ENCODE measurements at regions not wholly inside any gene's neighbourhood (a gene's known extent, or its start where the extent isn't known, plus 50 kb on each side); places are given as distances from the start of the nearest gene placed in this dataset.

- Histone ChIP-seq H3K4ac (replicated peaks; ENCODE audit: insufficient read length, low read depth, low read length) (no peak overlapping the region), H3K23ac (ENCODE audit: insufficient read length) (no peak overlapping the region), H3K9ac (replicated peaks in 1 of 4; ENCODE audit: extremely low read depth in 1 of 4, low read depth in 3 of 4, low read length in 3 of 4) (no peak overlapping the region), H4K91ac (replicated peaks; ENCODE audit: insufficient read length, low read length) (no peak overlapping the region), H4K8ac (ENCODE audit: extremely low read depth, insufficient read depth, low read length) (no peak overlapping the region), H3K4me1 (replicated peaks in 1 of 4; ENCODE audit: control insufficient read depth in 3 of 4, insufficient read depth in 4 of 4, low read length in 3 of 4) (no peaks in the 10 kb centered on the region; a peak in 1 of 7 replicates), H2AFZ (ENCODE audit: low read length) (no peak overlapping the region), H2BK120ac (replicated peaks; ENCODE audit: low read depth, low read length) (no peak overlapping the region), H2BK15ac (ENCODE audit: low read length) (no peak overlapping the region), H3K18ac (ENCODE audit: extremely low read depth, low read length) (no peak overlapping the region), H3K56ac (replicated peaks; ENCODE audit: insufficient read length, low read depth, low read length) (no peak overlapping the region), H2BK20ac (ENCODE audit: low read length) (no peak overlapping the region), H3K4me3 (ENCODE audit: extremely low read depth in 1 of 4, insufficient read depth in 2 of 4, low read depth in 3 of 4, low read length in 4 of 4) (no peak overlapping the region), H4K5ac (ENCODE audit: insufficient read length, low read depth, low read length) (no peak overlapping the region), H3K23me2 (ENCODE audit: low read depth, low read length) (peaks cover 11% of the 10 kb centered on the region; the same call in 1 of the 2 replicates), H2BK12ac (ENCODE audit: low read depth, low read length) (no peak overlapping the region), H3K4me2 (ENCODE audit: insufficient read depth in 1 of 2, low read depth in 2 of 2, low read length in 2 of 2) (no peak overlapping the region), H4K20me1 (replicated peaks in 1 of 2; ENCODE audit: control insufficient read depth in 1 of 2, insufficient read depth in 2 of 2, low read length in 2 of 2) (no peaks in the 10 kb centered on the region), H3K79me1 (ENCODE audit: low read depth, low read length) (no peaks in the 10 kb centered on the region), H2BK5ac (ENCODE audit: low read depth, low read length) (no peak overlapping the region), H2AK5ac (ENCODE audit: low read depth, low read length) (no peak overlapping the region), H3K27ac (ENCODE audit: low read depth, low read length) (no peak overlapping the region), H3K27me3 (replicated peaks in 1 of 4; ENCODE audit: control insufficient read depth in 3 of 4, extremely low read depth in 1 of 4, insufficient read depth in 3 of 4, low read length in 3 of 4) (no peaks in the 10 kb centered on the region), H3K79me2 (ENCODE audit: control insufficient read depth in 1 of 2, insufficient read depth in 2 of 2, low read length in 2 of 2) (no peaks in the 10 kb centered on the region), H3K9me3 (ENCODE audit: insufficient read depth in 2 of 2, low read depth in 1 of 2, low read length in 1 of 2) (no peaks in the 10 kb centered on the region), H3K36me3 (ENCODE audit: control insufficient read depth in 2 of 4, insufficient read depth in 4 of 4, low read length in 3 of 4) (no peaks in the 10 kb centered on the region; a peak in 1 of 8 replicates), H3K14ac (ENCODE audit: insufficient read length) (no peak overlapping the region)
- POLR2A ChIA-PET (ENCODE audit: partially characterized antibody): no interaction called here
- WGBS, 2 experiments (ENCODE audit: extremely low coverage in 1 of 2, insufficient coverage in 1 of 2, insufficient read length in 1 of 2, insufficient replicate concordance in 2 of 2, low coverage in 1 of 2, low lambda C conversion rate in 2 of 2, missing lambda C conversion rate in 1 of 2): 88% methylated on average over 8 of the region's 10 CpGs; no CpG with 5 or more reads in 1 of the 2 experiments
- TF ChIP-seq TEAD4 (IDR thresholded peaks at IDR 0.05; ENCODE audit: low read depth, low read length) (no peak), CBX8 (IDR thresholded peaks at IDR 0.05; ENCODE audit: borderline replicate concordance, low read depth, low read length) (no peak), ATF3 (IDR thresholded peaks at IDR 0.05; ENCODE audit: insufficient read depth, low read depth, low read length) (no peak), TCF12 (IDR thresholded peaks at IDR 0.05; ENCODE audit: low read depth, low read length) (no peak), SIX5 (IDR thresholded peaks at IDR 0.05; ENCODE audit: low read depth, low read length) (no peak), PHF8 (conservative IDR thresholded peaks at IDR 0.05; ENCODE audit: low read depth, low read length) (no peak), CHD1 (IDR thresholded peaks at IDR 0.05; ENCODE audit: low read depth, low read length) (no peak)
- DNase-seq (ENCODE audit: low read depth in 1 of 2, low spot score in 2 of 2) (no peak), FAIRE-seq (no peak)
- CTCF ChIA-PET (ENCODE audit: partially characterized antibody): no interaction called here
Observed at GRCh38 chr2:16396171-16396570, 269.5 kb downstream of the CYRIA start.

Data from H1 (cell line).